Fibroblast of skin of right biceps (primary cell): ENCODE measurements at regions not wholly inside any gene's neighbourhood (a gene's known extent, or its start where the extent isn't known, plus 50 kb on each side); places are given as distances from the start of the nearest gene placed in this dataset.

Experiments
- DNase-seq: peaks from one replicate; pipeline ENCODE4 v3.0.0-alpha.2; 2013

- no peak for DNase-seq
These were observed 90.0 kb downstream of the FAM174B start for GRCh38 chr15:92565351-92566125.

- DNase-seq, result no peak
These were observed 93.8 kb downstream of the FAM174B start for GRCh38 chr15:92561754-92562153.

- no peak for DNase-seq
These were observed 102.3 kb downstream of the FAM174B start for GRCh38 chr15:92553317-92553716.

- DNase-seq, result peak; percentile 2
These were observed 109.6 kb downstream of the FAM174B start for GRCh38 chr15:92545996-92546395.

- peak; percentile 68 for DNase-seq
These were observed 114.0 kb downstream of the FAM174B start for GRCh38 chr15:92541291-92542200.

- DNase-seq, result no peak
These were observed 117.5 kb downstream of the FAM174B start for GRCh38 chr15:92538115-92538514.

GRCh38 chr15:92533298-92533697 is 122.3 kb downstream of the FAM174B start:
- no peak for DNase-seq

- no peak for DNase-seq
These were observed 124.2 kb downstream of the FAM174B start for GRCh38 chr15:92531406-92531805.

- DNase-seq, result no peak
These were observed 126.8 kb downstream of the FAM174B start for GRCh38 chr15:92528736-92529135.

GRCh38 chr15:92527197-92527596 is 128.4 kb downstream of the FAM174B start:
- DNase-seq, result no peak

GRCh38 chr15:92525758-92526245 is 129.8 kb downstream of the FAM174B start:
- no peak for DNase-seq

- DNase-seq, result no peak
These were observed 130.6 kb downstream of the FAM174B start for GRCh38 chr15:92524874-92525565.

- no peak for DNase-seq
These were observed 130.5 kb downstream of the ST8SIA2 start for GRCh38 chr15:92524161-92524560.

GRCh38 chr15:92523176-92523575 is 129.5 kb downstream of the ST8SIA2 start:
- no peak for DNase-seq

GRCh38 chr15:92521624-92522008 is 127.9 kb downstream of the ST8SIA2 start:
- DNase-seq, result peak; percentile 80

- DNase-seq, result no peak
These were observed 127.4 kb downstream of the ST8SIA2 start for GRCh38 chr15:92520914-92521623.

- peak; percentile 31 for DNase-seq
These were observed 126.0 kb downstream of the ST8SIA2 start for GRCh38 chr15:92519709-92520108.
